ENCODE measurements at regions not wholly inside any gene's neighbourhood (a gene's known extent, or its start where the extent isn't known, plus 50 kb on each side); places are given as distances from the start of the nearest gene placed in this dataset.

- no peak for TF ChIP-seq CTCF (IDR thresholded peaks at IDR 0.05; ENCODE audit: insufficient read depth, low read depth, low read length)
- DNase-seq (ENCODE audit: low read depth): no peak
Observed at GRCh38 chr10:124175701-124176348, 82.4 kb upstream of the CHST15 start.

GRCh38 chr10:124174673-124175645 is 81.6 kb upstream of the CHST15 start:
- H3K4me3 ChIP-seq (ENCODE audit: low read depth, low read length): no peak overlapping the region
- DNase-seq (ENCODE audit: low read depth): peak; percentile 50

More at GRCh38 chr10:124175701-124176348, 82.4 kb upstream of the CHST15 start:
- H3K4me3 ChIP-seq (ENCODE audit: low read depth, low read length): no peak overlapping the region

GRCh38 chr10:124174071-124174566 is 80.7 kb upstream of the CHST15 start:
- no peak overlapping the region for H3K4me3 ChIP-seq (ENCODE audit: low read depth, low read length)
- TF ChIP-seq CTCF (IDR thresholded peaks at IDR 0.05; ENCODE audit: insufficient read depth, low read depth, low read length): no peak
- DNase-seq (ENCODE audit: low read depth): no peak

More at GRCh38 chr10:124174673-124175645, 81.6 kb upstream of the CHST15 start:
- TF ChIP-seq CTCF (IDR thresholded peaks at IDR 0.05; ENCODE audit: insufficient read depth, low read depth, low read length): no peak

GRCh38 chr10:124173298-124173900 is 80.0 kb upstream of the CHST15 start:
- no peak for DNase-seq (ENCODE audit: low read depth)
- no peak for TF ChIP-seq CTCF (IDR thresholded peaks at IDR 0.05; ENCODE audit: insufficient read depth, low read depth, low read length)

GRCh38 chr10:124172181-124172916 is 79.0 kb upstream of the CHST15 start:
- no peak for TF ChIP-seq CTCF (IDR thresholded peaks at IDR 0.05; ENCODE audit: insufficient read depth, low read depth, low read length)
- DNase-seq (ENCODE audit: low read depth): no peak
- no peak overlapping the region for H3K4me3 ChIP-seq (ENCODE audit: low read depth, low read length)

More at GRCh38 chr10:124173298-124173900, 80.0 kb upstream of the CHST15 start:
- H3K4me3 ChIP-seq (ENCODE audit: low read depth, low read length): no peak overlapping the region

- no peak overlapping the region for H3K4me3 ChIP-seq (ENCODE audit: low read depth, low read length)
- no peak for TF ChIP-seq CTCF (IDR thresholded peaks at IDR 0.05; ENCODE audit: insufficient read depth, low read depth, low read length)
- DNase-seq (ENCODE audit: low read depth): no peak
Observed at GRCh38 chr10:124171561-124171960, 78.2 kb upstream of the CHST15 start.

Data from fibroblast of villous mesenchyme (primary cell).